ENCODE measurements at regions not wholly inside any gene's neighbourhood (a gene's known extent, or its start where the extent isn't known, plus 50 kb on each side); places are given as distances from the start of the nearest gene placed in this dataset.

- TF ChIP-seq CTCF (IDR thresholded peaks at IDR 0.05) (no peak), POLR2A (IDR thresholded peaks at IDR 0.05) (no peak)
Observed at GRCh38 chr6:27771235-27771634, 141.0 kb downstream of the OR2B2 start.

Measured in gastroesophageal sphincter (tissue), 3 donors.